GM12878 (cell line): ENCODE measurements at regions not wholly inside any gene's neighbourhood (a gene's known extent, or its start where the extent isn't known, plus 50 kb on each side); places are given as distances from the start of the nearest gene placed in this dataset.

ENCODE experiments used
- CREM ChIP-seq: IDR thresholded peaks from 2 replicates; pipeline ENCODE4 v1.6.1; 2014; ENCODE audit warnings: antibody characterized with exemption, low read depth
- EP300 ChIP-seq, 2 experiments: fragments of 150-350 bp in 1 of 2; IDR thresholded peaks; 2 replicates each; pipeline ENCODE4 v1.6.1; 2011 to 2012; ENCODE audit warnings: low read depth in 2 of 2, low read length in 2 of 2, borderline replicate concordance in 1 of 2, improper control_type of control experiment in 1 of 2, inconsistent platforms in 1 of 2; ENCODE audit not compliant: control insufficient read depth in 1 of 2
- PML ChIP-seq: IDR thresholded peaks from 2 replicates; pipeline ENCODE4 v1.6.1; 2012; ENCODE audit warnings: low read length, inconsistent platforms
- RFX5 ChIP-seq: IDR thresholded peaks from 2 replicates; pipeline ENCODE4 v1.6.1; 2011; ENCODE audit warnings: low read depth, low read length, improper control_type of control experiment

DNA sequence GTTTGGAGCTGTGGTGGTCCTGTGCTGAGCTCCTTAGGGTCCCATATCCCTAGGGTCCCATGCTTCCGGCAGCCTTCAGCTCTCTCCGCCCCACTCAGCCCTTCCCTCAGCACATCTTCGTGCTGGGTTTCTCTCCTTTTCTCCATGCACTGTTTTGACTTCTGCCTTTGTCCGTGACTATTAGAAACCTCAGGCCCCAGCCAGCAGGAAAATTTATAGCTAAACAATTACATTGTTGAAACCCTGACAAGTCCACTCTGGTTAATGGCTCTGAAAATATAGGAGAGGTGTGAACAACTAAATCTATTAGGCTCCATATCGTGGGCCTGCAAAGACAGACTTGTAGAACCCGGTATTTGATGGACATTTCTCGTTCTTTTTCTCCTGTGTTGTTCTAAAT, 523.7 kb downstream of the CCDC171 start:
- TF ChIP-seq EP300 (IDR thresholded peaks at IDR 0.05; ENCODE audit: borderline replicate concordance in 1 of 2, control insufficient read depth in 1 of 2, low read depth in 2 of 2, low read length in 2 of 2) (no peak), CREM (no peak), PML (no peak), RFX5 (no peak)
